PC-9 (cell line): ENCODE measurements at regions not wholly inside any gene's neighbourhood (a gene's known extent, or its start where the extent isn't known, plus 50 kb on each side); places are given as distances from the start of the nearest gene placed in this dataset.

Experiments
- EZH2 ChIP-seq: fragments of 200-600 bp; sonication (generic); IDR thresholded peaks from 2 replicates; pipeline ENCODE4 v1.8.0; 2017; ENCODE audit warnings: antibody characterized with exemption, low read depth
- TF ChIP-seq, protein P1 (sequence below): fragments of 200-600 bp; sonication (generic); conservative IDR thresholded peaks from 2 replicates; pipeline ENCODE4 v1.6.1; 2017; ENCODE audit warnings: mixed run types, antibody characterized with exemption, mild to moderate bottlenecking, moderate library complexity

DNA sequence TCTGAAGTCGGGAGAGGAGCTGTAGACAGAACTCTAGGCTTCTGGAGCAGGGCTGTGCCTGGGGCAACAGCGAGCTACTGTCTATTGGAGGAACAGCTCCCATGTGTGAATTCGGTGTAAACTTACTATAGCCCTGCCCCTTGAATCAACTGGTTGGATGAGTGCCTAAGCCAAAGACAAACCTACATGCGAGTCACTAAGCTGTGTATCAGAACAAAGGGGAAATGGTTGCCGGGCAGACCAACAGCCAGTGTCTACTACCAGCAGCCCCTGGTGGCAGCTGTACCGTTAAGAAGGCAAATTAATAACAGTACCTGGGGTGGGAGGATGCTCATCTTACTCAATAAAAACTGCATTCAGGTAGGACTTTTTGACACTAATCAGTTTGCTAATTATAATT, 343.6 kb downstream of the ACTR3B start:
- TF ChIP-seq, protein P1, sequence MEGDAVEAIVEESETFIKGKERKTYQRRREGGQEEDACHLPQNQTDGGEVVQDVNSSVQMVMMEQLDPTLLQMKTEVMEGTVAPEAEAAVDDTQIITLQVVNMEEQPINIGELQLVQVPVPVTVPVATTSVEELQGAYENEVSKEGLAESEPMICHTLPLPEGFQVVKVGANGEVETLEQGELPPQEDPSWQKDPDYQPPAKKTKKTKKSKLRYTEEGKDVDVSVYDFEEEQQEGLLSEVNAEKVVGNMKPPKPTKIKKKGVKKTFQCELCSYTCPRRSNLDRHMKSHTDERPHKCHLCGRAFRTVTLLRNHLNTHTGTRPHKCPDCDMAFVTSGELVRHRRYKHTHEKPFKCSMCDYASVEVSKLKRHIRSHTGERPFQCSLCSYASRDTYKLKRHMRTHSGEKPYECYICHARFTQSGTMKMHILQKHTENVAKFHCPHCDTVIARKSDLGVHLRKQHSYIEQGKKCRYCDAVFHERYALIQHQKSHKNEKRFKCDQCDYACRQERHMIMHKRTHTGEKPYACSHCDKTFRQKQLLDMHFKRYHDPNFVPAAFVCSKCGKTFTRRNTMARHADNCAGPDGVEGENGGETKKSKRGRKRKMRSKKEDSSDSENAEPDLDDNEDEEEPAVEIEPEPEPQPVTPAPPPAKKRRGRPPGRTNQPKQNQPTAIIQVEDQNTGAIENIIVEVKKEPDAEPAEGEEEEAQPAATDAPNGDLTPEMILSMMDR: no peak
- TF ChIP-seq EZH2: no peak
